CD14-positive monocyte (primary cell): ENCODE measurements at regions not wholly inside any gene's neighbourhood (a gene's known extent, or its start where the extent isn't known, plus 50 kb on each side); places are given as distances from the start of the nearest gene placed in this dataset.

Source experiments
- DNase-seq, 3 donors: peaks; one replicate each; pipeline ENCODE4 v3.0.0-alpha.2; 2011 to 2022
- H2AFZ ChIP-seq: 2 replicates; pipeline ENCODE4 v1.6.0; 2012; ENCODE audit warnings: mild to moderate bottlenecking, low read depth, low read length, inconsistent platforms; ENCODE audit not compliant: insufficient read depth, poor library complexity, severe bottlenecking
- H3K27ac ChIP-seq, 2 donors: 1 replicate in 1 of 2; 2 replicates in 1 of 2; pipeline ENCODE4 v1.5.1; 2012 to 2013; ENCODE audit warnings: low read length in 2 of 2, control low read depth in 1 of 2, inconsistent platforms in 1 of 2, low read depth in 1 of 2, mild to moderate bottlenecking in 1 of 2
- H3K27me3 ChIP-seq, 2 donors: one replicate each; pipeline versions ENCODE4 v1.6.0 to v1.6.1; 2011 to 2013; ENCODE audit warnings: low read length in 2 of 2; ENCODE audit not compliant: control insufficient read depth in 2 of 2, insufficient read depth in 2 of 2
- H3K36me3 ChIP-seq, 2 donors: replicated peaks in 1 of 2; 1 replicate in 1 of 2; 2 replicates in 1 of 2; pipeline versions ENCODE4 v1.5.1 to v1.6.1; 2012 to 2013; ENCODE audit warnings: low read length in 2 of 2, control low read depth in 1 of 2, inconsistent platforms in 1 of 2, mild to moderate bottlenecking in 1 of 2; ENCODE audit not compliant: insufficient read depth in 2 of 2, control insufficient read depth in 1 of 2
- H3K4me1 ChIP-seq, 2 donors: 1 replicate in 1 of 2; 2 replicates in 1 of 2; pipeline versions ENCODE4 v1.5.1 to v1.6.1; 2012 to 2013; ENCODE audit warnings: low read length in 2 of 2, control low read depth in 1 of 2, inconsistent platforms in 1 of 2, mild to moderate bottlenecking in 1 of 2, moderate library complexity in 1 of 2; ENCODE audit not compliant: insufficient read depth in 2 of 2, control insufficient read depth in 1 of 2
- H3K4me2 ChIP-seq: replicated peaks from 2 replicates; pipeline ENCODE3; 2012; ENCODE audit warnings: low read length, moderate library complexity, mild to moderate bottlenecking; ENCODE audit not compliant: poor library complexity, severe bottlenecking; ENCODE audit errors: extremely low read depth
- H3K4me3 ChIP-seq, 3 experiments: fragments of 200-600 bp in 1 of 3; sonication (generic) in 1 of 3; replicated peaks in 1 of 3; 1 replicate in 2 of 3; 2 replicates in 1 of 3; pipeline ENCODE4 v1.5.1; 2011 to 2013; ENCODE audit warnings: low read length in 3 of 3, mild to moderate bottlenecking in 3 of 3, control low read depth in 2 of 3, low read depth in 2 of 3, inconsistent platforms in 1 of 3, moderate library complexity in 1 of 3
- H3K79me2 ChIP-seq: 2 replicates; pipeline ENCODE4 v1.6.0; 2012; ENCODE audit warnings: mild to moderate bottlenecking, control low read depth, inconsistent platforms, low read length, moderate library complexity; ENCODE audit not compliant: insufficient read depth
- H3K9ac ChIP-seq: 2 replicates; pipeline ENCODE4 v1.6.0; 2017; ENCODE audit warnings: low read length, mild to moderate bottlenecking; ENCODE audit not compliant: insufficient read depth, poor library complexity, severe bottlenecking
- H3K9me3 ChIP-seq, 2 donors: replicated peaks in 1 of 2; 1 replicate in 1 of 2; 2 replicates in 1 of 2; pipeline versions ENCODE4 v1.5.1 to v1.6.1; 2012 to 2013; ENCODE audit warnings: low read length in 2 of 2, control low read depth in 1 of 2; ENCODE audit not compliant: control insufficient read depth in 1 of 2, insufficient read depth in 1 of 2
- H4K20me1 ChIP-seq: 2 replicates; pipeline ENCODE4 v1.6.0; 2012; ENCODE audit warnings: mild to moderate bottlenecking, low read length, control low read depth, moderate library complexity; ENCODE audit not compliant: insufficient read depth
- H3K27ac Mint-ChIP-seq, 7 donors: one replicate each; pipeline ENCODE4 v1.8.0; 2020; ENCODE audit warnings: mild to moderate bottlenecking in 7 of 7, mixed read lengths in 7 of 7, moderate library complexity in 6 of 7, inconsistent platforms in 2 of 7
- H3K27me3 Mint-ChIP-seq, 3 donors: one replicate each; pipeline ENCODE4 v1.8.0; 2021 to 2022; ENCODE audit warnings: low read depth in 3 of 3, mild to moderate bottlenecking in 3 of 3, mixed read lengths in 3 of 3, moderate library complexity in 3 of 3, inconsistent platforms in 1 of 3
- H3K36me3 Mint-ChIP-seq, 2 donors: one replicate each; pipeline ENCODE4 v1.8.0; 2020; ENCODE audit warnings: mixed read lengths in 2 of 2, inconsistent platforms in 1 of 2, mild to moderate bottlenecking in 1 of 2
- H3K4me1 Mint-ChIP-seq: one replicate; pipeline ENCODE4 v1.8.0; 2020; ENCODE audit warnings: mild to moderate bottlenecking, mixed read lengths
- H3K4me3 Mint-ChIP-seq, 2 donors: one replicate each; pipeline ENCODE4 v1.8.0; 2020; ENCODE audit warnings: mild to moderate bottlenecking in 2 of 2, mixed read lengths in 2 of 2, moderate library complexity in 1 of 2
- H3K9me3 Mint-ChIP-seq, 7 donors: one replicate each; pipeline ENCODE4 v1.8.0; 2020 to 2022; ENCODE audit warnings: mixed read lengths in 7 of 7, mild to moderate bottlenecking in 6 of 7, moderate library complexity in 6 of 7, inconsistent platforms in 2 of 7
- WGBS: methylation state at CpG from one replicate; pipeline ENCODE4 v1.1.5; 2013; ENCODE audit warnings: missing lambda C conversion rate; ENCODE audit not compliant: insufficient coverage; 5-methylcytosine and 5-hydroxymethylcytosine counted together
- intact Hi-C, 2 donors: fragments of 100-400 bp; cut with micrococcal nuclease; formaldehyde crosslinking; loops; one replicate each; pipeline versions ENCODE4 v1.15.0 to v1.15.1; 2023
- TF ChIP-seq, protein P1 (sequence below): fragments of 200-600 bp; IDR thresholded peaks from one replicate; pipeline ENCODE4 v1.8.0; 2022; ENCODE audit warnings: antibody characterized with exemption, mild to moderate bottlenecking

DNA sequence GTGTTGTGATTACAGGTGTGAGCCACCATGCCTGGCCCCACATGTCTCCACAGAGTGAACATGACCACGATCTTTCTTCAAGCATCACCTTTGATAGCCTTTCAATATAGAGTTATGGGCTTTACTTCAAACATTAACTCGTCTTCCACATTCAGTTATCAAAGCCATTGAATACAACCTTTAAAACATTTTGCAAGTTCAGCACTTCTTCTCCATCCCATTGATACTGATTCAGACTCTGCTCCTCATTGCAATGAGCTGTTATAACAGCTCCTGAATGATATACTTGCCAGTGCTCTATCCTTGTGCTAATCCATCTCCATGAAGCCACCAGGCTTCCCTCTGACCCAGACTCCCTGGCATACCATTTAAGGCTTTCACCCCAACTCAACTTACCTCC lies 223.5 kb upstream of the EEA1 start:
- H2AFZ ChIP-seq = no peak overlapping the region
- H3K4me1 ChIP-seq = no peaks in the 10 kb centered on the region
- H3K27ac ChIP-seq = no peak overlapping the region
- H3K27me3 ChIP-seq = peaks cover 0 to 2% of the 10 kb centered on the region in 2 donors
- peaks cover 0 to 3% (median 3%) of the 10 kb centered on the region in 3 donors for H3K27me3 Mint-ChIP-seq
- H3K4me3 ChIP-seq = no peak overlapping the region
- H3K4me1 Mint-ChIP-seq = peaks cover 8% of the 10 kb centered on the region
- peaks cover 2 to 4% of the 10 kb centered on the region in 2 donors for H3K9me3 ChIP-seq
- H3K36me3 Mint-ChIP-seq = no peaks in the 10 kb centered on the region
- no peak for DNase-seq
- H3K79me2 ChIP-seq = no peaks in the 10 kb centered on the region
- no peak overlapping the region for H3K27ac Mint-ChIP-seq
- no peaks in the 10 kb centered on the region for H3K36me3 ChIP-seq
- H3K4me2 ChIP-seq = no peak overlapping the region
- intact Hi-C loops = no loop called here
- TF ChIP-seq, protein P1, sequence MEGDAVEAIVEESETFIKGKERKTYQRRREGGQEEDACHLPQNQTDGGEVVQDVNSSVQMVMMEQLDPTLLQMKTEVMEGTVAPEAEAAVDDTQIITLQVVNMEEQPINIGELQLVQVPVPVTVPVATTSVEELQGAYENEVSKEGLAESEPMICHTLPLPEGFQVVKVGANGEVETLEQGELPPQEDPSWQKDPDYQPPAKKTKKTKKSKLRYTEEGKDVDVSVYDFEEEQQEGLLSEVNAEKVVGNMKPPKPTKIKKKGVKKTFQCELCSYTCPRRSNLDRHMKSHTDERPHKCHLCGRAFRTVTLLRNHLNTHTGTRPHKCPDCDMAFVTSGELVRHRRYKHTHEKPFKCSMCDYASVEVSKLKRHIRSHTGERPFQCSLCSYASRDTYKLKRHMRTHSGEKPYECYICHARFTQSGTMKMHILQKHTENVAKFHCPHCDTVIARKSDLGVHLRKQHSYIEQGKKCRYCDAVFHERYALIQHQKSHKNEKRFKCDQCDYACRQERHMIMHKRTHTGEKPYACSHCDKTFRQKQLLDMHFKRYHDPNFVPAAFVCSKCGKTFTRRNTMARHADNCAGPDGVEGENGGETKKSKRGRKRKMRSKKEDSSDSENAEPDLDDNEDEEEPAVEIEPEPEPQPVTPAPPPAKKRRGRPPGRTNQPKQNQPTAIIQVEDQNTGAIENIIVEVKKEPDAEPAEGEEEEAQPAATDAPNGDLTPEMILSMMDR = no peak
- H3K9ac ChIP-seq = no peak overlapping the region
- 90% methylated on average over 2 of the region's 2 CpGs for WGBS
- peak overlapping the region in 1 of 2 donors; percentile 4 for H3K4me3 Mint-ChIP-seq
- no peaks in the 10 kb centered on the region for H4K20me1 ChIP-seq
- peaks cover 0 to 9% (median 3%) of the 10 kb centered on the region in 7 donors for H3K9me3 Mint-ChIP-seq

DNA sequence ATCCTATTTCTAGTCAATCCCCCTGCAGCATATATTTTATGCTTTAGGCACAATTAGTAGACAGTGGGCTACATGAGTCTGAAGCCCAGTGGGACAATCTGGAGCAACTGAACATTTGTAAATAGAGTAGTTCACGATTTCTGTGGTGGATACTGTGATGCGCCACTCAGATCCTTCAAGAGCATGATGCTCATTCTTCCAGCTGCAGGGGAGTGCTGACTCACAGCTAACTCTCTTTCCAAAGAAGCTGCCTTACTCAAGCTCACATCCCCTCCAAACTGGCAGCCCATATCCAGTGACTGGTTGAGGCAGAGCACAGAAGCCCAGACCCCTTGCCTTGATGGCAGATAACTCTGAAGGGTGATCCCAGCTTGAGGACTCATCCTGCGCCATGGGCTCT lies 224.2 kb upstream of the EEA1 start:
- intact Hi-C loops = no loop called here
- no CpG with 5 or more reads among the region's 3 CpGs for WGBS
- Histone ChIP-seq H2AFZ (no peak overlapping the region), H3K4me1 (no peaks in the 10 kb centered on the region), H3K27me3 (peaks cover 0 to 2% of the 10 kb centered on the region in 2 donors), H3K79me2 (no peaks in the 10 kb centered on the region), H3K9me3 (peaks cover 3 to 4% of the 10 kb centered on the region in 2 donors), H3K9ac (no peak overlapping the region), H3K27ac (no peak overlapping the region), H3K4me3 (no peak overlapping the region), H3K4me2 (no peak overlapping the region), H3K36me3 (no peaks in the 10 kb centered on the region), H4K20me1 (no peaks in the 10 kb centered on the region)
- TF ChIP-seq, protein P1 = no peak
- Mint-ChIP-seq H3K36me3 (no peaks in the 10 kb centered on the region), H3K27ac (no peak overlapping the region), H3K4me3 (no peak overlapping the region), H3K27me3 (peaks cover 0 to 3% (median 3%) of the 10 kb centered on the region in 3 donors), H3K4me1 (peaks cover 8% of the 10 kb centered on the region), H3K9me3 (peaks cover 4 to 16% (median 9%) of the 10 kb centered on the region in 7 donors)
- DNase-seq = no peak
